ENCODE measurements at regions not wholly inside any gene's neighbourhood (a gene's known extent, or its start where the extent isn't known, plus 50 kb on each side); places are given as distances from the start of the nearest gene placed in this dataset.

DNA sequence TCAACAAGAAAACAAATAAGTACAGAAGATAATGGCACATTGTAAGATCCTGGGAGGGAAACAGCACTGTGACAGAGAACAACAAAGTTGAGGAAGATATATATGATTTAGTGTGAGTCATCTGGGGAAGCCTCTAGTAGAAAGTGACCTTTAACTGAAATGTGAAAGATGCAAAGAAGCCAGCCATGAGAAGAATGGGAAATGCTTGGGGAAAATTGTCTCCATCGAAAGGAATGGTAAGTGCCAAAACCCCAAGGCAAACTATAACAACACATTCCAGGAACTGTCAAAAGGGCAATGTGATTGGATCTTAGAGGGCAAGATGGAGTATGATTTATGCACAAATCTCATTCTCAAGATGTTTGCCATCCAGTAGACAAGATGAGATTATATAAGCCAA lies 537.8 kb upstream of the BRINP1 start:
- Histone ChIP-seq H2AFZ (ENCODE audit: low read depth, low read length, poor library complexity, severe bottlenecking) (no peak overlapping the region), H3K4me2 (ENCODE audit: low read length) (no peak overlapping the region), H3K9me2 (ENCODE audit: insufficient read depth) (no peaks in the 10 kb centered on the region), H3K27me3 (ENCODE audit: insufficient read depth, low read length) (no peaks in the 10 kb centered on the region), H3K9ac (ENCODE audit: low read length) (no peak overlapping the region), H3K4me3 (replicated peaks in 1 of 2; ENCODE audit: low read depth in 1 of 2, low read length in 2 of 2) (no peak overlapping the region), H4K20me1 (ENCODE audit: insufficient read depth) (no peaks in the 10 kb centered on the region), H3K79me2 (ENCODE audit: insufficient read depth, low read length) (no peaks in the 10 kb centered on the region), H3K9me3 (ENCODE audit: control insufficient read depth in 1 of 2, insufficient read depth in 1 of 2, low read depth in 1 of 2, low read length in 2 of 2) (peaks cover 0 to 3% of the 10 kb centered on the region in 2 experiments; a peak in 2 of 4 replicates), H3K36me3 (ENCODE audit: control insufficient read depth in 1 of 2, insufficient read depth in 2 of 2, low read length in 2 of 2) (no peaks in the 10 kb centered on the region), H3K27ac (ENCODE audit: low read depth, low read length) (no peak overlapping the region), H3K4me1 (ENCODE audit: control insufficient read depth in 1 of 2, insufficient read depth in 2 of 2, low read length in 2 of 2) (no peaks in the 10 kb centered on the region)
- ChIA-PET RAD21 (ENCODE audit: low non-redundant PET in 1 of 2, low total read pairs in 2 of 2, uncharacterized antibody in 2 of 2, unreplicated experiment in 2 of 2) (no interaction called here), CTCF (no interaction called here), POLR2A (no interaction called here)
- intact Hi-C loops (cut with micrococcal nuclease): no loop called here
- DNase-seq (ENCODE audit: low read depth, low spot score) (no peak), ATAC-seq (no peak)
- TF ChIP-seq, protein P1, sequence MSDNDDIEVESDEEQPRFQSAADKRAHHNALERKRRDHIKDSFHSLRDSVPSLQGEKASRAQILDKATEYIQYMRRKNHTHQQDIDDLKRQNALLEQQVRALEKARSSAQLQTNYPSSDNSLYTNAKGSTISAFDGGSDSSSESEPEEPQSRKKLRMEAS (IDR thresholded peaks at IDR 0.05): no peak
- TF ChIP-seq CEBPB (IDR thresholded peaks at IDR 0.05; ENCODE audit: low read depth): no peak
- TF ChIP-seq CBX3 (IDR thresholded peaks at IDR 0.05; ENCODE audit: low read depth): no peak
- no peak for TF ChIP-seq JUND (IDR thresholded peaks at IDR 0.05)
- no peak for TF ChIP-seq POLR2AphosphoS5 (IDR thresholded peaks at IDR 0.05; ENCODE audit: low read depth, low read length)
- BruUV-seq (replicated peaks): no TSS peak

DNA sequence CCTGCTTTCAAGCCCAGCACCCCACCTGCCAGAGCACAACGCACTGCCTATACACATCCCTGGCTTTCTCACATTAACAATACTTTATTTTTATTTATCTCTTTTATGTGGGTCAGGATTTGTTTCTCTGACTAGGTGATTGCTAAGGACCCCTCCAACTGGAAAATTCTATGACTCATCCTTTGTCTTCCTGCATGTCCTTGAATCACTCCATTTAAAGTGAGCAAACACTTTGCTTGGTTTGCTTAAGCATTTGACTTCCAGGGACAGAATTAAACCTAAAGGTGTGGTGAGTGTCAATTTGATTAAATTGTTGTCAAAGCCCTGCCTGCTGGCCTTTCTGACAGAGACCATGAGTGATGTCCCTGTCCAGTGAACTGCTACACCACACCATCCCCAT lies 536.5 kb upstream of the BRINP1 start:
- H3K79me2 ChIP-seq (ENCODE audit: insufficient read depth, low read length): no peaks in the 10 kb centered on the region
- intact Hi-C loops (cut with micrococcal nuclease): no loop called here
- no peaks in the 10 kb centered on the region for H3K36me3 ChIP-seq (ENCODE audit: control insufficient read depth in 1 of 2, insufficient read depth in 2 of 2, low read length in 2 of 2)
- ChIA-PET RAD21 (ENCODE audit: low non-redundant PET in 1 of 2, low total read pairs in 2 of 2, uncharacterized antibody in 2 of 2, unreplicated experiment in 2 of 2) (no interaction called here), CTCF (no interaction called here), POLR2A (no interaction called here)
- H3K9me3 ChIP-seq (ENCODE audit: control insufficient read depth in 1 of 2, insufficient read depth in 1 of 2, low read depth in 1 of 2, low read length in 2 of 2): peaks cover 0 to 3% of the 10 kb centered on the region in 2 experiments; a peak in 2 of 4 replicates
- no peak overlapping the region for H3K9ac ChIP-seq (ENCODE audit: low read length)
- DNase-seq (ENCODE audit: low read depth, low spot score) (no peak), ATAC-seq (no peak)
- H2AFZ ChIP-seq (ENCODE audit: low read depth, low read length, poor library complexity, severe bottlenecking): no peak overlapping the region
- BruUV-seq (replicated peaks): no TSS peak
- no peaks in the 10 kb centered on the region for H3K4me1 ChIP-seq (ENCODE audit: control insufficient read depth in 1 of 2, insufficient read depth in 2 of 2, low read length in 2 of 2)
- H3K27me3 ChIP-seq (ENCODE audit: insufficient read depth, low read length): no peaks in the 10 kb centered on the region
- H3K4me3 ChIP-seq (replicated peaks in 1 of 2; ENCODE audit: low read depth in 1 of 2, low read length in 2 of 2): no peak overlapping the region
- no peak overlapping the region for H3K27ac ChIP-seq (ENCODE audit: low read depth, low read length)
- no peaks in the 10 kb centered on the region for H4K20me1 ChIP-seq (ENCODE audit: insufficient read depth)
- TF ChIP-seq ELF1 (IDR thresholded peaks at IDR 0.05; ENCODE audit: borderline replicate concordance, low read depth) (no peak), TCF7L2 (IDR thresholded peaks at IDR 0.05; ENCODE audit: borderline replicate concordance, extremely low read depth, insufficient read depth, insufficient read length) (no peak), POLR2A (IDR thresholded peaks at IDR 0.05; ENCODE audit: borderline replicate concordance, extremely low read depth, insufficient read depth, insufficient read length) (no peak), POLR2AphosphoS5 (IDR thresholded peaks at IDR 0.05; ENCODE audit: low read depth, low read length) (no peak), YY1 (IDR thresholded peaks at IDR 0.05; ENCODE audit: extremely low read depth, insufficient replicate concordance, low read depth, low read length) (no peak), EZH2 (IDR thresholded peaks at IDR 0.05) (no peak), FOSL1 (IDR thresholded peaks at IDR 0.05; ENCODE audit: low read depth) (no peak)
- TF ChIP-seq, protein P1 (IDR thresholded peaks at IDR 0.05): no peak
- TF ChIP-seq, protein P2, sequence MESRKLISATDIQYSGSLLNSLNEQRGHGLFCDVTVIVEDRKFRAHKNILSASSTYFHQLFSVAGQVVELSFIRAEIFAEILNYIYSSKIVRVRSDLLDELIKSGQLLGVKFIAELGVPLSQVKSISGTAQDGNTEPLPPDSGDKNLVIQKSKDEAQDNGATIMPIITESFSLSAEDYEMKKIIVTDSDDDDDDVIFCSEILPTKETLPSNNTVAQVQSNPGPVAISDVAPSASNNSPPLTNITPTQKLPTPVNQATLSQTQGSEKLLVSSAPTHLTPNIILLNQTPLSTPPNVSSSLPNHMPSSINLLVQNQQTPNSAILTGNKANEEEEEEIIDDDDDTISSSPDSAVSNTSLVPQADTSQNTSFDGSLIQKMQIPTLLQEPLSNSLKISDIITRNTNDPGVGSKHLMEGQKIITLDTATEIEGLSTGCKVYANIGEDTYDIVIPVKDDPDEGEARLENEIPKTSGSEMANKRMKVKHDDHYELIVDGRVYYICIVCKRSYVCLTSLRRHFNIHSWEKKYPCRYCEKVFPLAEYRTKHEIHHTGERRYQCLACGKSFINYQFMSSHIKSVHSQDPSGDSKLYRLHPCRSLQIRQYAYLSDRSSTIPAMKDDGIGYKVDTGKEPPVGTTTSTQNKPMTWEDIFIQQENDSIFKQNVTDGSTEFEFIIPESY (IDR thresholded peaks at IDR 0.05; ENCODE audit: extremely low read depth, insufficient replicate concordance, low read length): no peak
- no peak overlapping the region for H3K4me2 ChIP-seq (ENCODE audit: low read length)
- no peaks in the 10 kb centered on the region for H3K9me2 ChIP-seq (ENCODE audit: insufficient read depth)

All from HCT116 (cell line).